GM18498 (cell line): ENCODE measurements at regions not wholly inside any gene's neighbourhood (a gene's known extent, or its start where the extent isn't known, plus 50 kb on each side); places are given as distances from the start of the nearest gene placed in this dataset.

Experiments
- ATAC-seq: cut with Tn5 transposase; IDR thresholded peaks from one replicate; pipeline ENCODE4 v1.9.1; 2021; ENCODE audit warnings: mild to moderate bottlenecking, moderate library complexity; ENCODE audit not compliant: unreplicated experiment

DNA sequence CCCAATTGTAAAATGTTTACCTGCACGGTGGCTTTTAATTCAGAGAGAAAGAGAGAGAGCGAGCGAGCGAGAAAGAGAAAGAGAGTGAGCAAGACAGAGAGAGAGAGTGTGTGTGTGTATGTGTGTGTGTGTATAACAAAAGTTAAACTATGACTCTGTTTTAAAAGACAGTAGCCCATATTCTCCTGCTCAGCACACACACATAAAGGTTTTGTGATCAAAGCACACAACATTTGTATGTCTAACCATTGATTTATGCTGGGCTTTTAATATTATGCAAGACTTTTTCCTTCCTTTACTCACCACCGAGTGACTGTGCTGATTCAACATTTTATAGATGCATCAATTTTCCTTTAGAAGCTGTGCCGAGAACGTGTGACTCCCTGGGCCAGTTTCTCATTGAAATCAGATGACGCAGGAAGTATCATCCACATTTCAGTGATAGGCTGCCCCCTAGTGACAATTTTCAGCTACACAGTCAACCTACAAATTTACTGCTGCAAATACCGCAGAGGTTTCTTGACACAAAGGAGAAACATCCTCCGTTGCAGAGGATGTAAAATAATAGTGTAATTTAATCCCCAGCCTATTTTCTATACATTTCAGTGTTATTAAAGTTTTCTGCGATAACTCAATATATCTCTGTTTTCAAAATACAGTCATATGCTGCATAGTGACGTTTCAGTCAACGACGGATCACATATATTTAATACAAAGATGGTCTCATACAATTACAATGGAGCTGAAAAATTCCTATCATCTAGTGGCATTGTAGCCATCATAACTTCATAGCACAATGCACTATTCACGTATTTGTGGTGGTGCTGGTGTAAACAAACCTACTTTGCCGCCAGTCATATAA, 165.9 kb upstream of the TANK start:
- peak; percentile 90 for ATAC-seq

DNA sequence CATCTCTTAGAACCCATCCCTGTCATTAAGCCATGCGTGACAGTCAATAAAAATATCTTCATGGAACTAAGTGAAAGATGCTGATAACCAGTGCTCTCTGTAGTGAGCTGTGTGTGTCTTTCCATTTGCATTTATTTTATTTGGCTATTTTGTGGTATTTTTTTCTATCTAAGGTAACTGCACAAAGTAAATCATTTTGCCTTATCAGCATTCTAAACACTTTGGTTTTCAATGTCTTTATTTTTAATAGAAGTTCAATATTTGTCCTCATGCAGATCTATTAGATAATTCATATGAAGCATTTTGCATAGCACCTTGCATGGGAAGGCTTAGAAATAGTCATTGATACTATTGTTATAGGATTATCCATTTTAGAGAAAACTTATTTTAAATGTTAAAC, 163.6 kb upstream of the TANK start:
- ATAC-seq = no peak

DNA sequence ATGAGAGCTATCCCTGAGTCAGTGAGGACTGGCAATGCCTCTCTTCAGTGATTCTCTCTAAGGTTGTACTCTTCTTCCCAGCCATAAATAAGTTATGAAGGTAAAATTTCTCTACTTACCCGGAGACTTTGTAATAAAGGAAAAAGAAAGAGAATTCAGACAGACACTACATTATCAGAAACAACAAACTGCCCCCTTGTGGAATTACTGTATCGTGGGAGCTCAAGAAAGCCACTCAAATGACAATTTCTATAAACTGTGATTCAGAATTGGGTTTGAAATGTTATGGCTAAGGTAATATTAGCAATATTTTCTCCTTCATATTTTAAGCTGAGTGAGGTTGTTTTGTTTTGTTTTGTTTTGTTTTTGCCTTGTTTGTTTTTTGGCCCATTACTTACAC, 155.8 kb upstream of the TANK start:
- ATAC-seq = no peak

DNA sequence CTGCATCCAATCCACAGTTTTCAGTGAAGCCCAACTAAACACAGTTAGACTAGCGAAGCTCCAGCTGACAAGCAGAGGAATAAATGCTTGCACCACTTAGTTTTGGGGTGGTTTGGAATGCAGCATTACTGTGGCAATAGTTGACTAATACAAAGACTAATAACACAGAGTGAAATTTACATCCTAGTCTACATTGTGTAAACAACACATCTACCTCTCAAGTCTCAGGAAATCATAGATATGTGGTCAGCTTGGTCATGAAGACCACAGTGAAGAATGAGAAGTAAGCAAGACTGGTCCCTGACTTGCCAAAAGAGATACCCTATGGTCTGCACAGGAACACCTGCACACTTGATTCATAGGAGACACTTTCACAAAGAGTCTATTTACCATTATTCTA, 155.1 kb upstream of the TANK start:
- ATAC-seq = no peak

DNA sequence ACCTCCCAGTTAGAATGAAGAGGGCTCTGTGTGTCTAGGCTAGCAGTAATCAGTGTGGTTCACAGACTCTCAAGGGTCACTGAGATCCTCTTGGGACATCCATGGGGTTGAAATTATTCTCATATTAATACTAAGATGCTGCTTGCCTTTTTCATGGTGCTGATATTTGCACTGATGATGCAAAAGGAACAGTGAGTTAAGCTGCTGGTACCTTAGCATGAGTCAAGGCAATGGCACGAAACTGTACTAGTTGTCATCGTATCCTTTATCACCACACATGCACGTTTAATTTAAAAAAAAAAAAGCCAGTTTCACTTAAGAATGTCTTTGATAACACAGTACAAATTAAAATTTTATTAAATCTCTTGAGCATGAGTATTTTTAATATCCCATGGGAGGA, 151.9 kb upstream of the TANK start:
- no peak for ATAC-seq

DNA sequence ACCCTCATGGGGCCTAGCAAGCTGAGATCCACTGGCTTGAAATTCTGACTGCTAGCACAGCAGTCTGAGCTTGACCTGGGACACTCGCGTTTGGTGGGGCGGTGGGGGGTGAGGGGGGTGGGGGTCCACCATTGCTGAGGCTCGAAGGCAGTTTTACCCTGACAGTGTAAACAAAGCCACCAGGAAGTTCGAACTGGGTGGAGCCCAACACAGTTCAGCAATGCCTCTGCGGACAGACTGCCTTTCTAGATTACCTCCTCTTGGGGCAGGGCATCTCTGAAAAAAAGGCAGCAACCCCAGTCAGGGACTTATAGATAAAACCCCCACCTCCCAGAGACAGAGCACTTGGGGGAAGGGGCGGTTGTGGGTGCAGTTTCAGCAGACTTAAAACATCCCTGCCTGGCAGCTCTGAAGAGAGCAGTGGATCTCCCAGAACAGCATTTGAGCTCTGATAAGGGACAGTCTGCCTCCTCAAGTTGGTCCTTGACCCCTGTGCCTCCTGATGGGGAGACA, 149.7 kb upstream of the TANK start:
- ATAC-seq = no peak

DNA sequence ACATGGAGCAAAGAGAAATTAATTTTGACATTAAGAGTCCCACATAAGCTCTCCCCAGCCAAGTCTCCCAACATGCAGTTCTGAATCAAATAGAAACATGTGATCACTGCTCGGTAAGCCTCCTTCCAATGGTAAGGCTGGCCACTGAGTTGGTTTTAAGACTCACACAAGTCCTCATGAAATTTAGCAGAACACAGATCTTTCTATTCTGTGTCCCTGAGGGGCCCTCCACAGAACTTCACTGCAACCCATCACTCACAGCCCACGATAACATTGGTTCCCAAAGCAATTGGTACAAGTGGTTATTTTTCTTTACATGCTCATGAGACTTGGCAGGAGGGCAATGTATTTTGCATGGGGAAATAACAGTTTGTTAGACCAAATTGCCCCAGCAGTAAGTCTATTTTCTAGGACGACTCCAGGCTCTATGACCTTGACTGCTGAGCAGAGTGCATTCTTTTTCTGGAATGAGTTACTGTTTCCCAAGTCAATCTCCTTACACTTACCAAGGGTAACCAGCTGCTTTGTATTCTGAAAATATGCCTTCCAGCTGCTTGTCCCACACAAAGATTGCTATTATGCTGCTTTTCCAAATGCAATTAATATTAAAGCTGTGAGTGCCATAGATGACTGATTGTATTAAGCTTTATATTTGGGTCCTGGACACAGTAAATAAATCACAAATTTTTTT, 142.3 kb upstream of the TANK start:
- ATAC-seq = no peak

DNA sequence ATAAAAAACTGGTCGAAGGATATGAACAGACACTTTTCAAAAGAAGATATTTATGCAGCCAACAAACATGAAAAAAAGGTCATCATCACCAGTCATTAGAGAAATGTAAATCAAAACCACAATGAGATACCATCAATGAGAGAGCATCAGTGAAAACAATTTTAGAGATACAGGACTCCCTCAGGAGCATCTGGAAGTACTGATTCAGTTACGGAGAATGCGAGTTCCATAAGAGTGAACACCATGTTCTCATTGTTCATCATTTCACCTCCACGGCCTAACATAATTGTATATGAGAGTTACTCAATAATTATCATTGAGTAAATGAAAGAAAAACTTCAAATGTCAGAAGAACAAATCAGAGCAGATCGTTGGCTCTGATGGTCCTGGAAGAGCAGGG, 140.9 kb upstream of the TANK start:
- no peak for ATAC-seq

DNA sequence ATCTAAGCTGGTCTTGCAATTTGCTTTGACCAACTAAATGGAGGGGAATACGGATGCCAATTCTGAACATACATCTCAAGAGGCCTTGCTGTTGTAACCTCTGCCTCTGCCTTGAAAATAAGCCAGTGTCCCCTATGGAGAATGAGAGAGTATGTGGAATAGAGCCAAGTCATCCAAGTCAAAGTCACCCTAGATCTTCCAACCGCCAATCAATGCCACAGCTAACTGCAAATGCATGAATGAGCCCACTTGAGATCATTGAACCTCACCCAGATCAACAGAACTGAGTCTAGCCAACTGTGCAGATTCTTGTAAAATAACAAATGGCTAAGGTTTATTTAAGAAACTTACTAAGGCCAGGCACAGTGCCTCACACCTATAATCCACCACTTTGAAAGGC, 139.8 kb upstream of the TANK start:
- ATAC-seq = no peak

DNA sequence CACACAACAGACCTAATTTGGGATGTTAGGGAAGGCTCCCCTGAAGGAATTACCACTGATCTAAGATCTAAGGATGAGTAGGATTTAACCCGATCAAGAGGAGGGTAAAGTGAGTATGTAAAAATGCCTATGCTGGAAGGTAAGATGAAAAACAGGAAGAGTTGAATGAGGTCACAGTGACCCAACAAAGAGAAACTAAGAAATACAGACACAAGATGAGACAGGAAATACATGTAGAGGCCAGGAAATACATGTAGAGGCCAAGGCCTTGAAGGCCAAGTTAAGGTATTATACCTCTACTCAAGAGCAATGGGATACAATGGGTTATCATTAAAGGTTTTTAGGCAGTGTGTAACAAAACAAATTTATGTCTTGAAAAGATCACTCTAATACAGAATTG, 131.6 kb upstream of the TANK start:
- ATAC-seq = no peak

DNA sequence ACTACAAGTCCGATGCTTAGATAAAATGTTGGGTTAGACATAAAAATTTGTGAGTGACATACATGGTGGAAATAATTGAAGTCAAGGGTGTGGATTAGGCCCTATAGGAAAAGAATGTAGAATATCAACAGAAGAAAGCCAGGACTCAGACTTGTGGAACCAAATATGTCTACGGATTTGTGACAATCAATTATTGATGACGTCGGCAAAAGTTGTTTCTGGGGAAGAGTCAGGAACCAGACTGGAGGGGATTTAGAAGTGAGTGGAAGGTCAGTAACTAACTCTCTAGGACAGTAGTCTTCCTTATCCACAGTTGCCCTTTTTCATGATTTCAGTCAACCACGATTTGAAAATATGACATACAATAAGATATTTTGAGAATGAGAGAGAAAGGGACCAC, 130.9 kb upstream of the TANK start:
- ATAC-seq = no peak

DNA sequence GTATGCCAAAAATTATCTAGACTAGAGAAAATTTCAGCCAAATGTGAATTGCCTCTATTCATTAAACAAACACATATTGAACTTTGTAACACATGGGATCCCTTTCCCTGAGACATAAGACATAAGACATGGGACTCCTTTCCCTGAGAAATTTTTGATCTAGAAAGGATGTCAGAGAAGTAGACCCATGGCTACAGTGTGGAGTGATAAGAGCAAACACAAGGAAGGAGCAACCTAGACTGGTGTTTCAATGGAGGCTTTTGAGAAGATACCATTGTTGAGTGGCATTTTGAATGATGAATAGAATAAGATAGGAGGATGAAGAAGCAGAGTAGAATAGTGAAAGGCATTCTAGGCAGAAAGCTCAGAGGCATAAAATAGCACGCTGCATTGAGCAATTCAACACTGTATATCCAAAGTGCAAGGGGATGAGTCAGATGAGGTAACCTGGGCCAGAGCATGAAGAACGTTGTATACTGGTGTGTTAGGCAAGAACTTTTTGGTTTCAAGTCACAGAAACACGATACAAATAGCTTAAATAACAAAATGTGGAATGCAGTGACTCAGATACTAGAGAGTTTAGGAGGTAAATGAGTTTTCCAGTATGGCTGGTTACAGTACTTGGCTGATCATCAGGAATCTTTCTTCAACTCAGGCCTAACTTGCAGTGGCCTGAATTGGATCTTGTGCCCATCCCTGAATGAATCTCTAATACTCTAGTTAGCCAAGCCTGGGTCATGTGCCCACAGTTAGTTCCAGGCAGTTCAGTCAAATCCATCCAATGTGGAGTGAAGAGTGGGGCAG, 129.8 kb upstream of the TANK start:
- no peak for ATAC-seq

DNA sequence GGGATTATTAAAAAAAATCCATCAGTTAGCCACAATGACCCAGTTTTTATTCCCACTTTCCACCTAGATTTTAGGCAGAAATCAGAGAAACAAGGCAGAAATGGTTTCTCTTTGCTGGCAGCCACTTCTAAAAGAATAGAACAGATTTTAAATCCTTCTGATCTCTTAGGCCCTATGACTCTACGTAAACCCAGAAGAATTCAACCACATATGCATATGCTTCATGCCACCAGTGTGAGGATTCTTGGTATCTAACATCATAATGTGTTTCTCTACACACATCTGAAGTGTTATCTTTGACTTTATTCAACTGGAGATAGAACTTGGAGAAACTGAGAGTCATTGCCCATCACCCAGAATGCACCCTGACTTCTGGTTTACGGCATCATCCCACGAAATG, 128.7 kb upstream of the TANK start:
- no peak for ATAC-seq

DNA sequence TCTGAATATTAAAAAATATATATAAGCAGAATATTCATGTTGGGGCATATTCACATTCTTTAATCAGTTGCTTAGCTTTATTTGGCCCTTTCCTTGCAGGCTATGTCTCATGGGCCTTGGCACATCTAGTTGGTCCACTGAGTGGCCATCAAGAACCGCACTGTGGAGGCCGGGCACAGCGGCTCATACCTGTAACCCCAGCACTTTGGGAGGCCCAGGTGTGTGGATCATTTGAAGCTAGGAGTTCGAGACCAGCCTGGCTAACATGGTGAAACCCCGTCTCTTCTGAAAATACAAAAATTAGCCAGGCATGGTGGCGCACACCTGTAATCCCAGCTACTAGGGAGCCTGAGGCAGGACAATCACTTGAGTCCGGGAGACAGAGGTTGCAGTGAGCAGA, 127.6 kb upstream of the TANK start:
- no peak for ATAC-seq

DNA sequence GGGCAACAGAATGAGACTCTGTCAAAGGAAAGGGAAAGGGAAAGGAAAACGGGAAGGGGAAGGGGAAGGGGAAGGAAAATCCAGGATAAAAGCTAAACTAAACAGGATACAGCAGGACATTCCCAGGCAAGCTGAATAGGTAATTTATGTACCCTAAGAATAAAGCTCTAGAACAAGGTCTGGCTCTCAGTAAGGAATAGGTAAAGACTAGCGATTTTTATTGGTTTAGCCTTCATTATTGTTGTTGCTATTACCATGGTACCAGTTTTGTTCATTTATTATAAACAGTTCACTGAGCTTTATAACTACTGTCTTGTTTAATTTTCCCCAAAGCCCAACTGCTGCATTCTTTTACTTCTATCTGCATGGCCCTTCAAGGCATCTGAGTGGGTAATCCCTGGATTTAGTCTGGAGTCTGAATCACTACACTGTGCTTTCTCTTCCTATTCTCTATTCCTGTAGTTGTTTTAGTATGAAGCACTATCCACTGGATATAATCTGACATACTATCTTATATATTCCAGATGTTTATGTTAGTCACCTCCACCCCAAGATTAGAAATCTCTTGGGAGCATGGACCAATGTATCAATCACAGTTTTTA, 127.1 kb upstream of the TANK start:
- ATAC-seq = no peak

DNA sequence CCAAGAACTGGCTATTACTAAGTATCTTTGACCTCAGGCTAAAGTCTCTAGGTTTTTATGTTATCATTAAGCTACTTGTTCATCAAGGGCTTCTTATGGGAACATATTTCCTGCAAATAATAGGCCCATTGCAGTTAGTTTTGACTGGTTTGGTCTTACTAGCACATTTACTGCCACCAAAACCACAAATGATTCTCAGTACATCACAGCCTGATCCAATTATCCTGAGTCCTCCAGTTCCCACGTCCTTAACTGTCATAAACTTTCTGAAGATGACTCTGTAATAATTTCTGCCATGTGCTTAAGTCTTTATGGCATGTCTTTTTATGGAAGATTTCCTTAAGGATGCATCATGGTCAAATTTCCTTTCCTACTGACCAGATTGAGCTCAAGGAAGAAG, 123.3 kb upstream of the TANK start:
- ATAC-seq = no peak

DNA sequence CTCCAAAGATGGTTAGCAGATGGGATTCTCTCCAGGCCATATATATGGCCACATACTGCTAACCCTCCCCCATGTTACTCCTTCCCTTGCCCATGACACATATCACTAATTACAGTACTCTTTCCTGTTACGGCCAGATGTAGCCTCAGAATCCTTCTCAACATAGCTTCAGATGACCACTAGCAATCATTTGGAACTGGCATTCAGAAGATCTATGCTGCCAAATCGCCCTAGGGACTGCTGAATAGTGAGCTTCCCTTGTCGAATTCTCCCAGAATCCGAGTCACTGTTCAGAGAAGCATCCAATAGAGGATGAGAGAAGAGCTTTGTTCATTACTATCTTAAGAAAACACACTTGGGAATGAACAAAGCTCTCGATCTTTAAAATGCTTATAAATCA, 121.2 kb upstream of the TANK start:
- no peak for ATAC-seq

DNA sequence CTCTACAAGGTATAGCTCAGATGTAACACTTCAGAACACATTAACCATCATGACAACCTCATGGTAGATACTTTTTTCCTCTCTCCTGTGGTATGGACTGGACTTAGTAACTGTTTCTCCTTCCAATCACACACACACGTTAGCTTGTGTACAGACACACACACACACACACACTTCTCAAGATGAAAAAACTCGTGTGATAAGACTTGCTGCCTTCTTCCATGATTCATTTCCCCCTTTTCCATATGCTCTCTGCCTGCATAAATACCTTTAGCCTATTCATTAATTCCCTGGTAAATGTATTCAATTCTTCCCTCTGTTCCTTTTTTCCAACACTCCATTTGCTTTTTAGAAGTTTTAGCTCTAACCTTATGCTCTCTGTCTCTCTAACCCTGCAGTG, 118.9 kb upstream of the TANK start:
- ATAC-seq = no peak

DNA sequence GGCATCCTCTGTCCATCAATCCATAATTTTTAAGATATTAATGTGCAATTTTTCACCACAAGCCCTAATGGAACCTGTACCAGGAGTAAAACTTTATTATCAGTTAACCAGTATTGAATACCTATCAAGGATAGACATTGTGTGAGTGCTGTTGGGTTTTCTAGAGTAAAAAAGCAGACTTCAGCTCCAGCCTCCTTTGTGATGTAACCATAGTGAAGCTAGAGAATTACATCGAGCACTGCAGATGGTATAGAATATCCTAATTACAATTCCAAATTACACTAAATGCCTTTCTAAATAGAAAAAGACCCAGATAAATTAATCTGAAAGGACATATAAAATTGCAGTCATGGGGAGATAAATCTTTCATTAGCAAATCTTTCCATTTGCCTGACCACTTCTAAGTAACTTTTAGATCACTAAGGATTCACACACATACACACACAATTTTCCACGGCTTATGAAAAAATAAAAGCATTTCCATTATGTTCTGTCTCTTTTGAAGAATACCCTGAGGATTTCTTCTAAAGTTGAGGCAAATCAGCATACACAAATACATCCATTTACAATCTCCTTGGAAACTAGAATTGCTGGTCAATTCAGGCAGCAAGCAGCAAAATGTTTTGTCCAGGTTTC, 117.1 kb upstream of the TANK start:
- ATAC-seq = no peak

DNA sequence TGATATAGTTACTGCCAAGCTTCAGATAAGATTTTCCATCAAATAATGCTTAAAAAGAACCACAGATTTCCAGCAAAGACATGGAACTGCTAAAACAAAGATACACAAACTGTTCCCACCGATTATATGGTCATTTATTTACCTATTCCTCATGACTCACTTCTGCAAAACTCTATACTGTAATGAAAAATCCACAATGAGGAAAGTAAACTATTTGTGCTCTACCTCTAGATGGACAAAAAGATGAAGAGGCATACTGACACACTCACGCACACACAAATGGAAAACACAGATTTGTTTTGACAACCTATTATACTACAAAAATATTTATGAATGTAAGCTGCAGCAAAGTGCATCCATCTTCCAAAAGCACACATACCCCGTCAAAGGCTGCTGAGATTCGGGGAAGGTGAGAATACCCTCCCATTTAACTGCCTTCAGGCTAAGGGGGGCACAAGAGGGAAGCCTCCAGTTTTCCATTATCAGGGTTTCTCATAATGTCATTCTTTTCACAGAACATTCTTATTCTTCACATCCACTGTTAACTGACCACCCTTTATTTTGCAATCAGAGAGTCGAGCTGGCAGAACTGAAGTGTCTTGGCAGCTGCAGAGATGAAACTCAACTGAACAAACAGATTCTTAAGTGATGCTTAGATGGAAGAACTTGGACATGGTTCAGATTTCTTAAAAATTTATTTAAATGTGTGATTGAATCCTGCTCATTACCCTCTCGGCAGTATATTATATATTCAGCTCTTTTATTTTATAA, 115.9 kb upstream of the TANK start:
- ATAC-seq = no peak
